Jurkat, Clone E6-1 (cell line): ENCODE measurements at regions not wholly inside any gene's neighbourhood (a gene's known extent, or its start where the extent isn't known, plus 50 kb on each side); places are given as distances from the start of the nearest gene placed in this dataset.

ENCODE experiments used
- DNase-seq: peaks from one replicate; pipeline ENCODE4 v3.0.0-alpha.2; 2011; ENCODE audit warnings: low read depth, low spot score
- H3K4me3 ChIP-seq: 2 replicates; pipeline ENCODE4 v1.5.1; 2011; ENCODE audit warnings: mild to moderate bottlenecking, low read length, control low read depth, moderate library complexity

- H3K4me3 ChIP-seq: no peak overlapping the region
- no peak for DNase-seq
Observed at GRCh38 chr2:238571661-238572372, 145.1 kb downstream of the ASB1 start.

- DNase-seq: no peak
Observed at GRCh38 chr2:238573065-238573778, 146.5 kb downstream of the ASB1 start.

GRCh38 chr2:238573916-238574315 lies 147.2 kb downstream of the ASB1 start:
- no peak overlapping the region for H3K4me3 ChIP-seq
- no peak for DNase-seq

More at GRCh38 chr2:238573065-238573778, 146.5 kb downstream of the ASB1 start:
- H3K4me3 ChIP-seq: no peak overlapping the region

- H3K4me3 ChIP-seq: no peak overlapping the region
- DNase-seq: no peak
Observed at GRCh38 chr2:238574490-238575271, 148.0 kb downstream of the ASB1 start.

GRCh38 chr2:238576674-238577073 lies 149.9 kb downstream of the ASB1 start:
- no peak for DNase-seq
- no peak overlapping the region for H3K4me3 ChIP-seq

- DNase-seq: no peak
- no peak overlapping the region for H3K4me3 ChIP-seq
Observed at GRCh38 chr2:238578256-238578655, 151.5 kb downstream of the ASB1 start.

GRCh38 chr2:238580486-238580885 lies 153.8 kb downstream of the ASB1 start:
- H3K4me3 ChIP-seq: no peak overlapping the region
- DNase-seq: no peak

GRCh38 chr2:238581126-238581525 lies 154.4 kb downstream of the ASB1 start:
- H3K4me3 ChIP-seq: no peak overlapping the region
- DNase-seq: no peak

- H3K4me3 ChIP-seq: no peak overlapping the region
- no peak for DNase-seq
Observed at GRCh38 chr2:238582159-238582558, 155.4 kb downstream of the ASB1 start.

GRCh38 chr2:238584617-238585016 lies 157.9 kb downstream of the ASB1 start:
- no peak for DNase-seq
- no peak overlapping the region for H3K4me3 ChIP-seq

- H3K4me3 ChIP-seq: no peak overlapping the region
- no peak for DNase-seq
Observed at GRCh38 chr2:238585836-238586821, 159.4 kb downstream of the ASB1 start.

- H3K4me3 ChIP-seq: no peak overlapping the region
- no peak for DNase-seq
Observed at GRCh38 chr2:238586931-238587775, 160.4 kb downstream of the ASB1 start.

GRCh38 chr2:238587776-238588660 lies 161.3 kb downstream of the ASB1 start:
- H3K4me3 ChIP-seq: no peak overlapping the region
- DNase-seq: no peak

- H3K4me3 ChIP-seq: no peak overlapping the region
- DNase-seq: no peak
Observed at GRCh38 chr2:238589591-238590460, 163.1 kb downstream of the ASB1 start.

GRCh38 chr2:238591732-238592131 lies 165.0 kb downstream of the ASB1 start:
- no peak overlapping the region for H3K4me3 ChIP-seq
- no peak for DNase-seq

GRCh38 chr2:238593236-238593635 lies 166.5 kb downstream of the ASB1 start:
- H3K4me3 ChIP-seq: no peak overlapping the region
- no peak for DNase-seq
